NK-92 (cell line): ENCODE measurements at regions not wholly inside any gene's neighbourhood (a gene's known extent, or its start where the extent isn't known, plus 50 kb on each side); places are given as distances from the start of the nearest gene placed in this dataset.
"Not testable (repeated sequence)": the region's sequence is repeated elsewhere in the genome, so short reads cannot be mapped to it uniquely, and the experiment has no call there.

Experiments
- DNase-seq: peaks from one replicate; lab custom pipeline; 2025; ENCODE audit not compliant: unreplicated experiment; lab: John Stamatoyannopoulos, UW

DNA sequence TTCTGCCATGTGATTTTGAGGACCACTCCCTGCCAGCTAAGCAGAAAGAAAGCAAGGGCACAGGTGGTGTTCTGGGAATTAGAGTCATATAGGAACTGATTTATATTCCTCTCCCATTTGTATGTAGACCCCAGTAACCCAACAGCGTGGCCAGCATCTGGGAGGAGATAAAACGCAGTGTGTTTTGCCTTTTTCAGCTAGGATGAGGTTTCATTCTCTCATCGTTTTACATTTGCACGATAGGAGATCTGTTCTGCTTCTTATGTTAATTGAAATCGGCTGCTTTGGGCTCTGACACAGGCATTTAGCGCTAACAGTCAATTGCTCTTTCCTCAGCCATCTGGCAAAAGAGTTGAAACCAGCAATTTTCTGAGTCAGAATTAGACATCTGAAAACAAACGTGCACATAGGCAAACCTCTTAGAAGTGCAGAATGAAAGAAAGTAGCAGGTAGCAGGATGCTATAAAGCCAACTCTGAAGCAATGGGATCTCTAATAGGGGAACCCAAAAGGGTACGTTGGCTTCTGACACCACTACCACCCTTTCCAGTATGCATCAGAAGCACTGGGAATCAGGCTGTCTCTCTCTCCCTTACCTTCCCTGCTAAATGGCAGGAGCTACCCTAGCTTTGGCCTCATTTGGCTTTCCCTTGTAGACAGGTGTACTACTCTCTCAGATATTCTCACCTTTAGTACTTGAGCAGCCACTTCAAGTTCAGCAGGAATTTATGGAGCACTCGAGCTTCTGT, 219.1 kb downstream of the PHLDA1 start:
- DNase-seq: no peak

DNA sequence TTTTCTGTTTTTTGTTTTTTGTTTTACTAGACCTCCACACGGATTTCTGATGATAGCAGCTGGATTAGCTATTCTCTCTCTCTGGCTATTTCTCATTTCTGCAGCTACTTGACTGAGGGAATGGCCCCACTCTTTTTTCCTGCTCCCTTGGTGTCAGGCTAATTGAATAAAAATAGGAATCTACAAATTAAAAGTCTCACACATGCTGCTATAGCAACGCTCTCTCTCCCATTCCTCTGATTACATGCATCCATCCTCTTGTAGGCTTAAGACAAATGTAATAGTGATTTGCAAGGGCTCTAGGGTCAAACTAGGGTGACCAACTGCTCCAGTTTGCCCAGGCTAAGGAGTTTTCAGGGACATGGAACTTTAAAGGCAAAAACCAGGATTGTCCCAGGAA, 221.8 kb downstream of the PHLDA1 start:
- no peak for DNase-seq

DNA sequence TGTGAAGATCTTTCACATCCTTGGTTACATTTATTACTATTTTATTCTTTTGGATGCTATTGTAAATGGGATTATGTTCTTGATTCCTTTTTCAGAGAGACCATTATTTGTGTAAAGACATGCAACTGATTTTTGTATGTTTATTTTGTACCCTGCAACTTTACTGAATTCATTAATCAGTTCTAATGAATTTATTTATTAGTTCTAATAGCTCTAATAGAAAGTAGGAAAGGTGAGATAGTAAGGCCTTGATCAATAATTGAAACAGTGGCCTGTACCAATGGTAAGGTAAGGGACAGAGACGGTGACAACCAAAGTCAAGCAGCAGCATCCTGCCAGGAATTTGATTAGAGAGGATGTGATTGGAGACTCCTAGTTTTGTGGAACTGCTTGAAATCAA, 224.1 kb downstream of the PHLDA1 start:
- no peak for DNase-seq

DNA sequence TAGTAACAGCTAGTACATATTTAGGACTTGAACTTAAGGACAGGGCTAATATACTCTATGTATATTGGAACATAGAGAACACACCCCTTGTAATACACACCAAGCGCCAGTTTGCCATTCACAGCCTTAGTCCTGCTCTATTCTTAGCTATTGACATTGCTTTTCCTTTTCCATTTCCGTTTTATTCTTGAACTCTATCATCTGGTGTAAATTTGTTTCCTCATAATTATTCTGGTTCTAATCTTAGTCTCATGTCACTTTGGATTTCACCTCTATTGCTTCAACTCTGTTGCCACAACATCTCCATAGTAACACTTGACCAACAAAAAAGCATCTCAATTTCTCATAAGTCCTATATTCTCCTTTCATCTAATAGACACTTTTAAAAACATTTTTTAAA, 225.7 kb downstream of the PHLDA1 start:
- DNase-seq: no peak

DNA sequence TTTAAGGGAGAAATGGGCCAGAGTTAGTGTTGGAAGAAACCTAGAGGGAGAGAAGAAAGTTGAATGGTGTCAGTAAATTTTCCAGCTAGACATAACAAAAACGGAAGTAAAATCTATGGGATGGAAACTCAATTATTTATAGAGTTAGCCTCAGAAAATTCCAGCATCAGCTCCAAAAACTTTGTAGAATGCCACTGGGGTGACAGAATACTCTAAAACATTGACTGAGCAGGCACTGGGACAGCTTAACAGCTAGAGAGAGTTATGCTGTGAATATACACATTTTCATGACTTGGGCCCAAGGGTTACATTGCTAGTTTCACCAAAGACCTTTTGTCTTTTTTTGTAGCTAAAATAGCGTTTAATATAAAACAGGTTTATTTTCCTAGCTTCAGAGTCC, 226.3 kb downstream of the PHLDA1 start:
- no peak for DNase-seq

DNA sequence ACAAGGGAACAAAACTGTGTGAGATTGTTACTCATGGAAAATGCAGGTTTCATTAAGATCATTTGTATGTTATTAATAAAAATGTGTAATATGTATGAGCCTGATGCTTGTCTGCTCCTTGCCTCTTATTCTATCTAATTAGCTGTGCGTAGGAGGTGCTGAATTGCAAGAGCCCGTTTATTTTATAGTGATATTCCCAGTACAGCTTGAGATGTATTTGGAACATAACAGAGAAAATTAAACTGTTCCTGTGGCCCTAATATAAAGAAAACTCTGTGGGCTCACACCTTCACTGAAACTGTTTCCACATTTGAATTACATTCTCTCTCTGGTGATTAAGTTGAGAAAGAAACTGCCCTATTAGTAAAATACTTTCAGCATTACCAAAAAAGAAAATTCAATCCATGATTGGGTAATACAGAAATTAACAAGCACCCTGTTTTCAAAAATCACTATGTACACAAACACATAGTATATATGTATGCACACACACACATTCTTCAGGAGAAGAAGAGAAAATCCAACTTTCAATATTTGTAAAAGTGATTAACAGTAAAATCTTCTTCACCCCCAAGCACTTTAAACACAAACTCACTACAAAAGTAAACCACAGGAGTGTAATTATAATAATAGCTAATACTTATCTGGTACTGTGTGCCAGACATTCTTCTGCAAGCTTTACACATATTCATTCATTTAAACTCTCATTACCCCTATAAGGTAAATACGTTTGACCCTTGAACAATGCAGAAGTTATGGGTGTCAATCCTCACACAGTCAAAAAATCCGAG, 233.2 kb downstream of the PHLDA1 start:
- DNase-seq: no peak

DNA sequence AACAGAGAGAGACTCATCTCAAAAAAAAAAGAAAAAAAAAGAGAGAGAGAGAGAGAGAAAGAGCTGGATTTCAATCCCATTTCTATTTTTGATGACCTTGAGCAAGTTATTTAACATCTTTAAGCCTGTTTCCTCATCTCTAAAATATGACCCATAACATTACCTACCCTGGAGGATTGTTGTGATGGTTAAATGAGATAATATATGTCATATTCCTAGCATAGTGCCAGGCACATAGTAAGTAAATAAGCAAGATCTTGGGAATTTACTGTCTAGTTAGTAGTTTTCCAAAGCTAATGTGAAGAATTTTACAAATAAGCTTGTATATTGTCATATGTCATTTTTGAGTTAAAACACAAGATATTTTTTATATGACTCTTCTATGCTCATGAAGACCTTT, 236.5 kb downstream of the PHLDA1 start:
- DNase-seq: no peak

DNA sequence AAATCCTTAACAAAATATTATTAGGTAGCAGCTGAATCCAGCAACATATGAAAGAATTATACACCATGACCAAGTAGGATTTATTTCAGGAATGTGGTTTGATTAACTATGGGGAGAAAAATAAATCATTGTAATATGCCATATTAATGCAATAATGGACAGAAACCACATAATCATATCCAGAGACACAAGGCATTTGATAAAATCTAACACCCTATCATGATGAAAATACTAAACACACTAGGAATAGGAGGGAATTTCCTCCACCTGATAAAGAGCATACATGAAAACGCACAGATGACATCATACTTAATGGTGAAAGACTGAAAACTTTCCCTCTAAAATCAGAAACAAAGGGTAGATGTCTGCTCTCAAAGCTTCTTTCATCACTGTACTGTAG, 238.9 kb downstream of the PHLDA1 start:
- no peak for DNase-seq

DNA sequence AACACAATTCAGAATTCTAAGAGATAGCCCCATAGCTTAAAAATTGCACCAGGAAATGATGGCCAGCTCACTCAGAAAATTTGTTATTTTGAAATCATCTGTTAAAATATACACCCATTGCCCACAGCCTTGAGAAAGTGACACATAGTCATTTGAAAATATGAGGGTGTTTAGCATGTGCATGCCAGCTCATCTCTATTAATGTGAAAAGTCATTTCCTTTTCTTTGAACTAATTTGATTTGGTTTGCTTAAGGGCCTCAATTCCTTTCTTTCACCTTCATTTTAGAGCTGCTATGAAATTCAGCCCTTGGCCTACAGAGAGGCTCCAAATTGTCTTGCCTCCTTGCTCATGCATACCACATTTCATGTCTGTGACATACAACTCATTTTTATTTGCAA, 241.4 kb downstream of the PHLDA1 start:
- DNase-seq: no peak

DNA sequence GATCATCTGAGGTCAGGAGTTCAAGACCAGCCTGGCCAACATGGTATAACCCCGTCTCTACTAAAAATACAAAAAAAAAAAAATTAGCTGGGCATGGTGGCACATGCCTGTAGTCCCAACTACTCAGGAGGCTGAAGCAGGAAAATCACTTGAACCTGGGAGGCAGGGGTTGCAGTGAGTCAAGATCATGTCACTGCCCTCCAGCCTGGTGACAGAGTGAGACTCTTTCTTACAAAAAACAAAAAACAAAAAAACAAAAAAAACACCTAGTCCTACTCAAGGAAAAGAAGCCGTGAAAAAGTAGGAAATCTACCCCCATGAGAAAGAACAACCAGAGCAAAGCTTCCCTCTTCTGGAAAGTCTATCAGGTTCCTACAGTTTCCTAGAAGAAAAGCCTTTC, 244.4 kb downstream of the PHLDA1 start:
- not testable (repeated sequence) for DNase-seq

DNA sequence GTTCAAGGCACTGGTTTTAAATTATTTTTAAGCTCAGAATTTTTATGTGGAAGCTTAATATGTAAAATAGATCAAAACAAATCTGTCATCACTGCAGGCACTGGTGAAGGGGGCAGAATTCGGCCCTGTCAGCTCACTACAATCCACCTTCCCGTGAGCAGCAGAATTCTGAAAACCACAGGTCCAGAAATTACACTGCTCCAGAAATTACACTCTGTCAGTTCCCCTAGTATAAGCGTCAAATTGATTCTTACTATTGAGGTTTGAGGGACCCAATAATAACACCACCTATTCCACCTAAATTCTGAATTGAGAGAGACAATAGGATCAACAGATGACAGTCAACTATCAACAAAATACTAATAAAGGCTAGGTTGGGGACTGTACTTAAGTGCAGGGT, 245.5 kb downstream of the PHLDA1 start:
- DNase-seq: no peak

DNA sequence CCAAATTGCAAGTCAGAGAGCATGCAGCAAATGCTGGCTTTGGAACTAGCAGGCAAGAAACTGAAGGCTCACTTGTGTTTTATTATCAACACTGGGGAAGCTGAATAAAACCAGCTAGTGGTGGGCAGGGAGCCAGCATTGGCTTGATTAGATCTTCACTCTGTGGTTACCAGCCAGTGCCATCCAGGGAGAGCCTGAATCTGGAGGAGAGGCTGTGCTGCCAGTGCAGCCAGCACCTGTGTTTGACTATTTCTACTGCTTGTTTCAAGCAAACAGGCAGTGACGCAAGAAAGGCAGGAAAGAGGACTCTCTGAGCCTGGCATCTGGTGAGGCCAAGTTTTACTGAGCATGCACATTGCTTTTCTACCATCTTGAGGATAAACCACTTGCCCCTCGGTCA, 247.0 kb downstream of the PHLDA1 start:
- no peak for DNase-seq

DNA sequence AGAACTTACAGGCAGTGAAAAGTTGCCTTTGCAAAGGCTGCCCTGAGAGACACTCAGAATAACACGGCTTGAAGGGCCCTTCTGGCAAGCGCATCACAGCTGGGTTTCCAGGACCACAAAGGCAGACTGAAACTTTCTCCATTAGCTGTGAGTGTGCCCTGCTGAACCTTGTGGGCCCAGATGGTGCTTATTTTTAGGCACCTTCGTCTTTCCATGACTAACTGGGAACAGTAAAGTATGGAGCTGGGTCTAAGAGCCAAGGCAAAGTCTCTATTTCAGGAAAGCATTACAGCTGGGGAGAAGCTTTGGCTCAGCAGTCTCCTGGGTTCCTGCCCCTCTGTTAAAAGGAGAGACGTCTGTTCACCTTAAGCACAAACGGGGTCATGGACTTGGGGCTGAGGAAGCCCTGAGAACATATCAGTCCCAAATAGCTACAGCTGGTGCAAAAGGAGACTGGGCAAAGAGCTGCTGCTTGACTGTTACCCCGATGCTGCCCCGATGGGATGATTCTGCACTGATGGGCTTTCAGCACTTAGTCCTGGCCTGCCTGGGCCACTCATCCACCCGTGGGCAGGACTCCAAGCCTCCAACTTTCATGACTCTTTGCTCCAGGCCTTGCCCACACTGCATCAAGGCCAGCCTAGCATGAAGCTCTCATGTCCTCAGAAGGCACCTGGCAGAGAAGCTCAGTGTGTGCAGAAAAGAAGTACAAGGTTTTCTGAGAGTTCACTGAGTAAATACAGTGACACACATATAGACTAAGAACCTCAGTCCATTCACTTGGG, 248.3 kb downstream of the PHLDA1 start:
- no peak for DNase-seq

DNA sequence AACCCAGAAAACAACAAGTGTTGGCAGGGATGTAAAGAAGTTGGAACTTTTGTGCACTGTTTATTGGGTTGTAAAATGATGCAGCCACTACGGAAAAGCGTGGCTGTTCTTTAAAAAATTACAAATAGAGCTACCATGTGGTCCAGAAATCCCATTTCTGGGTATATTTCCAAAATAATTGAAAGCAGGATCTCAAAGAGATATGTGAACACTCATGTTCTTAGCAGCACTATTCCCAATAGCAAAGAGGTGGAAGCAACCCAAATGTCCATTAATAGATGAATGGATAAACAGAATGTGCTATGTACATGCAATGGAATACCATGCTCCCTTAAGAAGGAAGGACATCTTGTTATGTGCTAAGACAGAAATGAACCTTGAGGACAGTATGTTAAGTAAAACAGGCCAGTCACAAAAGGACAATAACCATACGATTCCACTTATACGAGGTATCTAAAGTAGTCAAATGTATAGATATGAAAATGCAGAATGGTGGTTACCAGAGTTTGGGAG, 249.5 kb downstream of the PHLDA1 start:
- no peak for DNase-seq

DNA sequence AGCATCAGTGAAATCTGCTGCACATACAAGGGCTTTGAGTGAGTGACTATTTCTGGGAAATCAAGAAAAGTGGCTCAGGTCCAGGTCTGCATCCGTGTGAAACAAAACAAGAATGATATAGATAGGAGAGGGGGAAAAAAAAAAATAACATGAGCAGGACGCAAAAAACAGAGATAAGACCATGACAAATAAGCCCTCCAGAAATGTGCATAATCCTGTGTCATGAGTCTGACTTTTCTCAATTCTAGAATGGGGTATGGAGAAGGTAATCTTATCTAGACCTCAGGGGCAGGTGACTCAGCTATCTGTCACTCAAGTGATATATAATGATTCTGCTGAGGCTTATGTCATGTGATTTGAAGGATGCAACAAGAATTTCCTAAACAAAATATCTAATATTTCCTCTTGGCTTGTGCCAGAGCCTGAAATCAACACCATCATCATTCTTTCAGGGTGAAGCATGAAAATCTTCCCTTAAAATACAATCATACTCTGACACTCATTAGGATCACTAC, 250.0 kb downstream of the PHLDA1 start:
- DNase-seq: no peak

DNA sequence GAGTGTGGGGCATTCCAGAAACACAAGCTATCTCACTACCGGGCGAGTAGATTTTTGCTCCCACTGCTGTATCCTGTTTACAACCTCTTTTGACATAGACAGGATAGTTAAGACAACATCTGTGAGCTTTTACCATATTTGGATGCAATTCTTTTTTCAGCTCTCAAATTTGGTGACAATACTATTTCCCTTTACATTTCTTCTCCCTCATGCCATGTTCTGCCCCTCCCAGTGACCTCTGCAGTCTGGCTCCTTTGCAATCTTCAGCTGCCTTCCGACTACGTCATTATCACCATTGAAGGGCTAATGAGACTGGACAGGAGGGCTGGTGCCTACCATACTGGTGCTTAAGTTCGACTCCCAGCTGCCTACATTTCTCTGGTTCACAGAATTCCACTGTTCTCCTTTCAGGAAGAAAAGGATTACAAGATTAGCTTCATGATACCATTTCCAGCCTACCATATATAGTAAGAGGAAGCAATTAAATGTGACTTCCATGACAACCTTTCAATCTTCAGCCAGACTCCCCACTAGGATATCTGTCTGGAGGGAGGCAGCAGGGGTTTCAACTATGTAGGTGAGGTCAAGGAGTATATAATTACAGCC, 251.6 kb downstream of the PHLDA1 start:
- DNase-seq: no peak

DNA sequence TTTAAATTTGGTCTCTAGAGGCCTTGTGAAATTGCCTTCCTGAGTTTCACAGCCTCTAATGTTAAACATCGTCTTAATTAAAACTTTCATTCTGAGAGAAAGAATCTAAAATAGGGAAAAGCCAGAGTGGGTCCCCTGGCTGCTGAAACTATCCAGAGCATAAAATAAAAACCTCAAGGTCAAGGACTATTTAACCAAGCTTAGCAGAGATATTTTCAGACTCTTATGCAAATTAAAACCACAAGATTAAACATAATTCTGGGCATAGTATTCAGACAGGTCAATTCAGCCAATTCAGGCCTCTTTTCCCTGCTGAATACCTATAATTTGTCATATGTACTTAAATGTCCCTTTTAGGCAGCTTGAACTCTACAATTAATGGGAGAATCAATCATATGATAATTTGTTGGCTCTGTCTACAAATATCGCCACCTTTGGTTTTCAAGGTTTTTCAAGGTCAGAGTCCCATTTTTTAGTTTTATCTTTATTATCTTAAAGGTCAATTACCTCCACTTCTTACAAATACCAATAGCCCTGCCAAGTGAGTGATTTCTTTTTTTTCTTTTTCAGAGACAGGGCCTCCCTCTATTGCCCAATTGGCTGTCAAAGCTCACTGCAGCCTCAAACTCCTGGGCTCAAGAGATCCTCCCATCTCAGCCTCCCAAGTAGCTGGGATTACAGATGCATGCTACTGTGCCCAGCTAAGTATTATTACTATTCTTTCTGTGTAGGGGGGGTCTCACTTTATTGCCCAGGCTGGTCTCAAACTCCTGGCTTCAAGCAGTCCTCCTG, 257.1 kb downstream of the PHLDA1 start:
- DNase-seq: no peak

DNA sequence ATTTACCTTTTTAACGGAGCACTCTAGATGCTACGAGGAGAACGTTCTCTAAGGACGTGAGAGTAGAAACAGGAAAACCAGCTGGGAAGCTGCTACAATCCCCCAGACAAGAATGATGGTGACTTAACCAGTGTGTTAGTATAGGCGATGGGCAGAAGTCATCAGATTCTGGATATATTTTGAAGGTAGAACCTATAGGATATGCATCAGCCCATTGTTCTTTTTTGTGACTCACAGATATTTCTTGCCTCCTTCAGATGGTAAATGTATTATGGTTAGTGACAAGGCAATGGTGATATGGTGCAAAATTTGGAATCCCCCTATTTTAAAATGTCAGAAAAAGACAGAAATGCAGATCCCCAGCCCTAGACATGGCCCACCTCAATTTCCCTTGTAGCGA, 258.2 kb downstream of the PHLDA1 start:
- DNase-seq: no peak

DNA sequence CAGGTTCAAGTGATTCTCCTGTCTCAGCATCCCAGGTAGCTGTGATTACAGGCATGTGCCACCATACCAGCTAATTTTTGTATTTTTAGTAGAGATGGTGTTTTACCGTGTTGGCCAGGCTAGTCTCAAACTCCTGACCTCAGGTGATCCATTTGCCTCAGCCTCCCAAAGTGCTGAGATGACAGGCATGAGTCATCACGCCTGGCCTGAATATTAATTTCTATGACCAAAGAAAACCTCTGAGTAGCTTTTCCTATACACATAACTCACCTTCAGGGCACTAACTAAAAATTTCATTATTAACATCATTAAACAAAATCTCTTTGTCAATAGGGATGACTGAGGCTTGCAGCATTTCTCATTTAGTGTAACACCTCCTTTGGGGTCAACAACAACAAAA, 259.6 kb upstream of the KRR1 start:
- DNase-seq: no peak

DNA sequence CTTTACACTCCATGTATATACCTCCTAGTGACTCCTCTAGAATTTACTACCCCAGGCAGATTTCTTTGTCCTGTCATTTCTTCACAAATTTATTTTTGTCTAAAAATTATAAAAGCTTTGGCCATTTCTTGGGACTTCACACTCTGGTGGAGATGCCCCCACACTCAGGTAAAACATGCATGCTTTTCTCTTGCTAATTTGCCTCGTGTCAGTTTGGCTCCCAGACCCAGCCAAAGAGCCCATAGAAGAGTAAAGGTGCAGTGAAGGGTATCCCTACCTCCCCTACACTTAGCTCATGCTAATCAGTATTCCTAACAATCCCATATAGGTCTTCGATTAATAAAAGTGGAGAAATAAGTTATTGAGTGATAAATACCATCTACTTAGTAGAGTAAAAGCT, 256.5 kb upstream of the KRR1 start:
- no peak for DNase-seq
